ENCODE measurements at regions not wholly inside any gene's neighbourhood (a gene's known extent, or its start where the extent isn't known, plus 50 kb on each side); places are given as distances from the start of the nearest gene placed in this dataset.

DNA sequence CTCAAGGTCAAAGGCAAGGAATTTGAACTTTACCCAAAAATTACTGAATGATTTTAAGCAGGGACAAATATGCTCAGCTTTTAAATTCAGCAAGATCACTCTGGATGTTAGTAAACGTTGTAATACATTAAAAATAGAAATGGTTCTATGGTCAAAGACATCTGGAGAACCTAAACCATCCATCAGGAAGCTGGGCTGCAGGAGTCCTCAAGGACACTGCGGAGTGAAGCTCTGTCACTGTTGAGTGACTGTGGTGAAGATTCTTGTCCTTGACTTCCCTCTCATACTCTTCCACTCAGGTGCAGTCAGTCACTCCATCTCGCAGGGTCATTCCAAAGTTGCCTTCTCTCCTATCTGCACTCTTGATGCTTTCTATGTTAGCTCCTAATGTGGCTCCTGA lies 450.7 kb downstream of the FOXO1 start:
- Histone ChIP-seq H3K4me2 (ENCODE audit: insufficient read depth, low read length) (no peak overlapping the region), H3K9me3 (replicated peaks; ENCODE audit: control insufficient read depth, insufficient read depth, low read depth, low read length) (no peaks in the 10 kb centered on the region), H3K4me3 (no peak overlapping the region), H2AFZ (ENCODE audit: low read depth, low read length) (no peak overlapping the region), H3K36me3 (ENCODE audit: control insufficient read depth, insufficient read depth, low read length) (no peaks in the 10 kb centered on the region), H3K79me2 (ENCODE audit: control insufficient read depth, insufficient read depth, low read length) (no peaks in the 10 kb centered on the region), H3K4me1 (replicated peaks in 1 of 2; ENCODE audit: control insufficient read depth in 2 of 2, insufficient read depth in 2 of 2, low read length in 2 of 2) (no peaks in the 10 kb centered on the region), H3K27ac (ENCODE audit: extremely low read depth, low read depth, low read length) (no peak overlapping the region), H3K9ac (ENCODE audit: insufficient read depth in 1 of 2, low read depth in 2 of 2, low read length in 2 of 2) (no peak overlapping the region), H3K27me3 (ENCODE audit: control insufficient read depth in 2 of 2, insufficient read depth in 2 of 2, low read length in 2 of 2) (peaks cover 0 to 6% of the 10 kb centered on the region in 2 experiments; a peak in 1 of 5 replicates), H4K20me1 (replicated peaks; ENCODE audit: control insufficient read depth, insufficient read depth, low read length) (no peaks in the 10 kb centered on the region), H3K9me1 (ENCODE audit: control insufficient read depth, insufficient read depth, low read length) (no peaks in the 10 kb centered on the region)
- BruUV-seq (replicated peaks): no TSS peak
- POLR2A ChIA-PET: no interaction called here
- TF ChIP-seq ZNF444 (CRISPR knock-in tag; IDR thresholded peaks at IDR 0.05) (no peak), L3MBTL2 (IDR thresholded peaks at IDR 0.05) (no peak), HNRNPLL (IDR thresholded peaks at IDR 0.05; ENCODE audit: low read depth, low read length, poor library complexity, severe bottlenecking) (no peak), KLF6 (CRISPR knock-in tag; IDR thresholded peaks at IDR 0.05; ENCODE audit: borderline replicate concordance) (no peak), STAT5B (CRISPR knock-in tag; IDR thresholded peaks at IDR 0.05) (no peak), RAD21 (CRISPR knock-in tag; conservative IDR thresholded peaks at IDR 0.05 in 1 of 2, IDR thresholded peaks at IDR 0.05 in 1 of 2) (no peak), RBM39 (optimal IDR thresholded peaks at IDR 0.05; ENCODE audit: low read depth, low read length) (no peak), ZNF263 (CRISPR knock-in tag; IDR thresholded peaks at IDR 0.05; ENCODE audit: borderline replicate concordance) (no peak), STAG1 (CRISPR knock-in tag; IDR thresholded peaks at IDR 0.05; ENCODE audit: borderline replicate concordance) (no peak), EWSR1 (IDR thresholded peaks at IDR 0.05; ENCODE audit: borderline replicate concordance, low read depth, partially characterized antibody) (no peak), MCM5 (IDR thresholded peaks at IDR 0.05; ENCODE audit: low read depth) (no peak)
- TF ChIP-seq, protein P1, sequence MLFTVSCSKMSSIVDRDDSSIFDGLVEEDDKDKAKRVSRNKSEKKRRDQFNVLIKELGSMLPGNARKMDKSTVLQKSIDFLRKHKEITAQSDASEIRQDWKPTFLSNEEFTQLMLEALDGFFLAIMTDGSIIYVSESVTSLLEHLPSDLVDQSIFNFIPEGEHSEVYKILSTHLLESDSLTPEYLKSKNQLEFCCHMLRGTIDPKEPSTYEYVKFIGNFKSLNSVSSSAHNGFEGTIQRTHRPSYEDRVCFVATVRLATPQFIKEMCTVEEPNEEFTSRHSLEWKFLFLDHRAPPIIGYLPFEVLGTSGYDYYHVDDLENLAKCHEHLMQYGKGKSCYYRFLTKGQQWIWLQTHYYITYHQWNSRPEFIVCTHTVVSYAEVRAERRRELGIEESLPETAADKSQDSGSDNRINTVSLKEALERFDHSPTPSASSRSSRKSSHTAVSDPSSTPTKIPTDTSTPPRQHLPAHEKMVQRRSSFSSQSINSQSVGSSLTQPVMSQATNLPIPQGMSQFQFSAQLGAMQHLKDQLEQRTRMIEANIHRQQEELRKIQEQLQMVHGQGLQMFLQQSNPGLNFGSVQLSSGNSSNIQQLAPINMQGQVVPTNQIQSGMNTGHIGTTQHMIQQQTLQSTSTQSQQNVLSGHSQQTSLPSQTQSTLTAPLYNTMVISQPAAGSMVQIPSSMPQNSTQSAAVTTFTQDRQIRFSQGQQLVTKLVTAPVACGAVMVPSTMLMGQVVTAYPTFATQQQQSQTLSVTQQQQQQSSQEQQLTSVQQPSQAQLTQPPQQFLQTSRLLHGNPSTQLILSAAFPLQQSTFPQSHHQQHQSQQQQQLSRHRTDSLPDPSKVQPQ (CRISPR knock-in tag; IDR thresholded peaks at IDR 0.05; ENCODE audit: borderline replicate concordance): no peak
- TF ChIP-seq, protein P2, sequence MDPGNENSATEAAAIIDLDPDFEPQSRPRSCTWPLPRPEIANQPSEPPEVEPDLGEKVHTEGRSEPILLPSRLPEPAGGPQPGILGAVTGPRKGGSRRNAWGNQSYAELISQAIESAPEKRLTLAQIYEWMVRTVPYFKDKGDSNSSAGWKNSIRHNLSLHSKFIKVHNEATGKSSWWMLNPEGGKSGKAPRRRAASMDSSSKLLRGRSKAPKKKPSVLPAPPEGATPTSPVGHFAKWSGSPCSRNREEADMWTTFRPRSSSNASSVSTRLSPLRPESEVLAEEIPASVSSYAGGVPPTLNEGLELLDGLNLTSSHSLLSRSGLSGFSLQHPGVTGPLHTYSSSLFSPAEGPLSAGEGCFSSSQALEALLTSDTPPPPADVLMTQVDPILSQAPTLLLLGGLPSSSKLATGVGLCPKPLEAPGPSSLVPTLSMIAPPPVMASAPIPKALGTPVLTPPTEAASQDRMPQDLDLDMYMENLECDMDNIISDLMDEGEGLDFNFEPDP (CRISPR knock-in tag; IDR thresholded peaks at IDR 0.05): no peak
- ATAC-seq (no peak), FAIRE-seq (no peak), DNase-seq (ENCODE audit: extremely low read depth in 1 of 4, low spot score in 3 of 4) (no peak)
- CTCF ChIA-PET (ENCODE audit: low intra/inter-chr PET ratio): no interaction called here
- WGBS (ENCODE audit: insufficient coverage, low coverage, missing lambda C conversion rate): 0% methylated on average over 3 of the region's 3 CpGs
- in situ Hi-C loops (cut with MboI) (no loop called here), intact Hi-C loops (cut with micrococcal nuclease) (no loop called here)
